PC-3 (cell line): ENCODE measurements at regions not wholly inside any gene's neighbourhood (a gene's known extent, or its start where the extent isn't known, plus 50 kb on each side); places are given as distances from the start of the nearest gene placed in this dataset.

Source experiments
- ATAC-seq: fragments of 200-7000 bp; cut with Tn5 transposase; 2 replicates; pipeline ENCODE4 v1.9.1; 2020; ENCODE audit warnings: mild to moderate bottlenecking, moderate library complexity
- BruUV-seq: library from RNA; stranded (reverse); fragments of 400-500 nt; replicated peaks from 2 replicates; lab custom pipeline; 2021; lab: Mats Ljungman, UMichigan
- CTCF ChIA-PET: fragments of 300-600 bp; sonication (Branson Sonifier 250); formaldehyde crosslinking; loops from one replicate; lab custom pipeline; 2022; ENCODE audit warnings: antibody characterized with exemption; lab: Charles Lee
- POLR2A ChIA-PET: fragments of 300-600 bp; sonication (Branson Sonifier 250); formaldehyde crosslinking; loops from one replicate; lab custom pipeline; 2022; ENCODE audit warnings: antibody characterized with exemption; ENCODE audit not compliant: unreplicated experiment; lab: Charles Lee
- DNase-seq: peaks from one replicate; pipeline ENCODE4 v3.0.0-alpha.2; 2015
- H2AFZ ChIP-seq: fragments of 300-600 bp; sonication (generic); 2 replicates; pipeline ENCODE4 v1.6.0; 2016; ENCODE audit warnings: antibody characterized with exemption, low read length
- H3F3A ChIP-seq: fragments of 300-600 bp; sonication (generic); one replicate; pipeline ENCODE4 v1.6.0; 2017; ENCODE audit warnings: antibody characterized with exemption, low read length, control low read depth, mild to moderate bottlenecking; ENCODE audit not compliant: unreplicated experiment
- H3K27ac ChIP-seq: fragments of 300-600 bp; sonication (generic); 2 replicates; pipeline ENCODE4 v1.5.1; 2016; ENCODE audit warnings: mild to moderate bottlenecking, low read length
- H3K27me3 ChIP-seq: fragments of 300-600 bp; sonication (generic); 2 replicates; pipeline ENCODE4 v1.6.1; 2016; ENCODE audit warnings: low read length, mixed read lengths
- H3K36me3 ChIP-seq: fragments of 300-600 bp; sonication (generic); 2 replicates; pipeline ENCODE4 v1.6.1; 2016; ENCODE audit warnings: low read depth, mixed run types, low read length, mixed read lengths
- H3K4me1 ChIP-seq: fragments of 300-600 bp; sonication (generic); 2 replicates; pipeline ENCODE4 v1.5.1; 2016; ENCODE audit warnings: low read length; ENCODE audit not compliant: insufficient read depth
- H3K4me2 ChIP-seq: fragments of 300-600 bp; sonication (generic); 2 replicates; pipeline ENCODE4 v1.6.0; 2016; ENCODE audit warnings: low read length
- H3K4me3 ChIP-seq: fragments of 300-600 bp; sonication (generic); 2 replicates; pipeline ENCODE4 v1.5.1; 2016; ENCODE audit warnings: mild to moderate bottlenecking, low read length, mixed read lengths
- H3K79me2 ChIP-seq: fragments of 300-600 bp; sonication (generic); 2 replicates; pipeline ENCODE4 v1.6.1; 2017; ENCODE audit warnings: low read length, mixed read lengths
- H3K9ac ChIP-seq: fragments of 300-600 bp; sonication (generic); 2 replicates; pipeline ENCODE4 v1.6.0; 2016; ENCODE audit warnings: mild to moderate bottlenecking, low read length
- H3K9me2 ChIP-seq: fragments of 300-600 bp; sonication (generic); replicated peaks from 2 replicates; pipeline ENCODE4 v1.6.1; 2016; ENCODE audit warnings: mixed run types, low read length, mixed read lengths
- H3K9me3 ChIP-seq: fragments of 300-600 bp; sonication (generic); 2 replicates; pipeline ENCODE4 v1.6.1; 2016; ENCODE audit warnings: low read length, mixed read lengths
- H4K20me1 ChIP-seq: fragments of 300-600 bp; sonication (generic); 2 replicates; pipeline ENCODE4 v1.6.1; 2016; ENCODE audit warnings: low read length, mixed read lengths
- CTCF ChIP-seq: fragments of 300-600 bp; sonication (generic); conservative IDR thresholded peaks from 2 replicates; pipeline ENCODE4 v1.5.1; 2017; ENCODE audit warnings: antibody characterized with exemption, low read depth, mild to moderate bottlenecking, low read length
- EZH2 ChIP-seq: fragments of 300-600 bp; sonication (generic); IDR thresholded peaks from one replicate; pipeline ENCODE4 v1.6.1; 2017; ENCODE audit warnings: antibody characterized with exemption, mild to moderate bottlenecking, low read length; ENCODE audit not compliant: unreplicated experiment
- EZH2phosphoT487 ChIP-seq: fragments of 300-600 bp; sonication (generic); IDR thresholded peaks from 2 replicates; pipeline ENCODE4 v1.6.1; 2018; ENCODE audit warnings: mild to moderate bottlenecking, antibody characterized with exemption, low read length, borderline replicate concordance
- intact Hi-C: fragments of 100-400 bp; cut with micrococcal nuclease; formaldehyde crosslinking; loops from 2 replicates; pipeline ENCODE4 v1.9.0; 2023

- Histone ChIP-seq H3K79me2 (no peaks in the 10 kb centered on the region), H3K27ac (no peak overlapping the region), H3K4me3 (no peak overlapping the region), H3K36me3 (no peaks in the 10 kb centered on the region), H3K9me2 (no peaks in the 10 kb centered on the region), H3F3A (no peaks in the 10 kb centered on the region), H3K4me2 (no peak overlapping the region), H3K4me1 (no peaks in the 10 kb centered on the region), H3K27me3 (peaks cover 72% of the 10 kb centered on the region), H4K20me1 (no peaks in the 10 kb centered on the region), H2AFZ (no peak overlapping the region), H3K9me3 (no peaks in the 10 kb centered on the region), H3K9ac (no peak overlapping the region)
- DNase-seq (no peak), ATAC-seq (no peak)
- TF ChIP-seq CTCF (no peak), EZH2phosphoT487 (no peak), EZH2 (no peak)
- BruUV-seq: no TSS peak
- POLR2A ChIA-PET: no interaction called here
- intact Hi-C loops: no loop called here
- CTCF ChIA-PET: no interaction called here
These were observed 408.2 kb downstream of the TSN start for GRCh38 chr2:122163617-122164016.

GRCh38 chr2:122164964-122165363 is 409.5 kb downstream of the TSN start:
- no peak for TF ChIP-seq EZH2
- no peak for TF ChIP-seq CTCF
- TF ChIP-seq EZH2phosphoT487: no peak
- no peak overlapping the region for H3K4me3 ChIP-seq
- no peak overlapping the region for H3K9ac ChIP-seq
- no peaks in the 10 kb centered on the region for H3K36me3 ChIP-seq
- ChIA-PET POLR2A (no interaction called here), CTCF (no interaction called here)
- intact Hi-C loops: no loop called here
- no peak overlapping the region for H3K27ac ChIP-seq
- H3K4me2 ChIP-seq: no peak overlapping the region
- no peaks in the 10 kb centered on the region for H3K4me1 ChIP-seq
- BruUV-seq: no TSS peak
- H3F3A ChIP-seq: no peaks in the 10 kb centered on the region
- H2AFZ ChIP-seq: no peak overlapping the region
- no peak for DNase-seq
- no peaks in the 10 kb centered on the region for H4K20me1 ChIP-seq
- no peaks in the 10 kb centered on the region for H3K9me2 ChIP-seq
- H3K9me3 ChIP-seq: no peaks in the 10 kb centered on the region
- ATAC-seq: no peak
- peaks cover 61% of the 10 kb centered on the region for H3K27me3 ChIP-seq
- H3K79me2 ChIP-seq: no peaks in the 10 kb centered on the region

- ATAC-seq: no peak
- H3K9me2 ChIP-seq: no peaks in the 10 kb centered on the region
- no peak overlapping the region for H3K4me2 ChIP-seq
- H2AFZ ChIP-seq: no peak overlapping the region
- intact Hi-C loops: no loop called here
- H3K79me2 ChIP-seq: no peaks in the 10 kb centered on the region
- CTCF ChIA-PET: no interaction called here
- DNase-seq: no peak
- BruUV-seq: no TSS peak
- H3F3A ChIP-seq: no peaks in the 10 kb centered on the region
- POLR2A ChIA-PET: no interaction called here
- H3K4me1 ChIP-seq: no peaks in the 10 kb centered on the region
- H3K9ac ChIP-seq: no peak overlapping the region
- H3K27me3 ChIP-seq: peaks cover 63% of the 10 kb centered on the region
- H3K9me3 ChIP-seq: no peaks in the 10 kb centered on the region
- H4K20me1 ChIP-seq: no peaks in the 10 kb centered on the region
- TF ChIP-seq EZH2phosphoT487 (no peak), EZH2 (no peak), CTCF (no peak)
- H3K36me3 ChIP-seq: no peaks in the 10 kb centered on the region
- H3K4me3 ChIP-seq: no peak overlapping the region
- H3K27ac ChIP-seq: no peak overlapping the region
These were observed 411.4 kb downstream of the TSN start for GRCh38 chr2:122166820-122167219.
